DOHH2 (cell line): ENCODE measurements at regions not wholly inside any gene's neighbourhood (a gene's known extent, or its start where the extent isn't known, plus 50 kb on each side); places are given as distances from the start of the nearest gene placed in this dataset.

Experiments
- H3F3A ChIP-seq: fragments of 200-600 bp; sonication (generic), shearing (Covaris generic); 2 replicates; pipeline ENCODE4 v1.6.0; 2016; ENCODE audit warnings: antibody characterized with exemption, mild to moderate bottlenecking; ENCODE audit not compliant: control insufficient read depth, insufficient read depth
- H3K27ac ChIP-seq: fragments of 200-600 bp; sonication (generic); 2 replicates; pipeline ENCODE4 v1.5.1; 2014; ENCODE audit warnings: low read depth, mild to moderate bottlenecking, low read length, moderate library complexity
- H3K27me3 ChIP-seq: fragments of 200-600 bp; sonication (generic); 2 replicates; pipeline ENCODE4 v1.6.1; 2014; ENCODE audit warnings: mild to moderate bottlenecking, low read length, mixed read lengths; ENCODE audit not compliant: control insufficient read depth
- H3K36me3 ChIP-seq: fragments of 200-600 bp; sonication (generic); 2 replicates; pipeline ENCODE4 v1.6.1; 2014; ENCODE audit warnings: mild to moderate bottlenecking, low read length, moderate library complexity, mixed read lengths; ENCODE audit not compliant: control insufficient read depth
- H3K4me1 ChIP-seq: fragments of 200-600 bp; sonication (generic); 2 replicates; pipeline ENCODE4 v1.6.1; 2014; ENCODE audit warnings: mild to moderate bottlenecking, low read length, mixed read lengths; ENCODE audit not compliant: control insufficient read depth
- H3K4me2 ChIP-seq: fragments of 200-600 bp; sonication (generic); 2 replicates; pipeline ENCODE4 v1.6.0; 2014; ENCODE audit warnings: mild to moderate bottlenecking, low read length, moderate library complexity
- H3K4me3 ChIP-seq: fragments of 200-600 bp; sonication (generic); 2 replicates; pipeline ENCODE4 v1.5.1; 2014; ENCODE audit warnings: mild to moderate bottlenecking, low read length, mixed read lengths
- H3K79me2 ChIP-seq: fragments of 200-600 bp; sonication (generic); 2 replicates; pipeline ENCODE4 v1.6.1; 2014; ENCODE audit warnings: mild to moderate bottlenecking, low read length, mixed read lengths; ENCODE audit not compliant: control insufficient read depth
- H3K9me2 ChIP-seq: fragments of 200-600 bp; sonication (generic); replicated peaks from 2 replicates; pipeline ENCODE4 v1.6.1; 2014; ENCODE audit warnings: mild to moderate bottlenecking, low read length, mixed read lengths; ENCODE audit not compliant: control insufficient read depth
- H3K9me3 ChIP-seq: fragments of 200-600 bp; sonication (generic); 2 replicates; pipeline ENCODE4 v1.6.1; 2014; ENCODE audit warnings: antibody characterized with exemption, low read length, mixed read lengths; ENCODE audit not compliant: control insufficient read depth, insufficient read depth
- H4K20me1 ChIP-seq: fragments of 200-600 bp; sonication (generic); 2 replicates; pipeline ENCODE4 v1.6.0; 2014; ENCODE audit warnings: low read depth, mild to moderate bottlenecking, antibody characterized with exemption, low read length, moderate library complexity; ENCODE audit not compliant: control insufficient read depth, insufficient read depth
- EZH2phosphoT487 ChIP-seq: fragments of 200-600 bp; sonication (generic); IDR thresholded peaks from 2 replicates; pipeline ENCODE4 v1.6.1; 2017; ENCODE audit warnings: borderline replicate concordance, mild to moderate bottlenecking, antibody characterized with exemption, low read length, moderate library complexity, mixed read lengths
- TF ChIP-seq, protein P1 (sequence below): fragments of 200-600 bp; sonication (generic); IDR thresholded peaks from one replicate; pipeline ENCODE4 v1.5.1; 2014; ENCODE audit warnings: antibody characterized with exemption, mild to moderate bottlenecking, low read depth, low read length; ENCODE audit not compliant: poor library complexity, severe bottlenecking

DNA sequence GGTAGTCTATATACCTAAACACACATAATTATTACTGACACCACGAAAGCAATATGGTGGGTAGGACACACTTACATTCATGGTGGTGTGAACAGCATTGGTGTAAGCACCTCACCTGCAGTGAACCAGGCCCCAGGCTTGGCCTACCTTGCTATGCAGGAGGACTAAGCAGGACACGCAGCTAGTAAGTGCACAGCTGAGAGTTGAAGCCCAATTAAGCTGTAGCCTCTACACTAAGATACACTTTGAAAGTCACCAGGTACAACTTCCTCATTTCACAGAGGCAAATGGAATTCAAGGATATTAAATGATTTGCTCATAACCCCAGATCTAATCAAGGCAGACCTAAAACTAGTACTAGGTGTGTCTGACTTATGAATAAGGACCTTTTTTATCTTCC lies 145.8 kb upstream of the PAPPA start:
- Histone ChIP-seq H3K27ac (no peak overlapping the region), H3K4me1 (no peaks in the 10 kb centered on the region), H3K4me3 (no peak overlapping the region), H3K9me3 (no peaks in the 10 kb centered on the region), H3K36me3 (no peaks in the 10 kb centered on the region), H3K4me2 (no peak overlapping the region), H3K27me3 (no peaks in the 10 kb centered on the region), H3F3A (no peaks in the 10 kb centered on the region), H4K20me1 (no peaks in the 10 kb centered on the region), H3K79me2 (no peaks in the 10 kb centered on the region), H3K9me2 (no peaks in the 10 kb centered on the region)
- TF ChIP-seq EZH2phosphoT487: no peak
- TF ChIP-seq, protein P1, sequence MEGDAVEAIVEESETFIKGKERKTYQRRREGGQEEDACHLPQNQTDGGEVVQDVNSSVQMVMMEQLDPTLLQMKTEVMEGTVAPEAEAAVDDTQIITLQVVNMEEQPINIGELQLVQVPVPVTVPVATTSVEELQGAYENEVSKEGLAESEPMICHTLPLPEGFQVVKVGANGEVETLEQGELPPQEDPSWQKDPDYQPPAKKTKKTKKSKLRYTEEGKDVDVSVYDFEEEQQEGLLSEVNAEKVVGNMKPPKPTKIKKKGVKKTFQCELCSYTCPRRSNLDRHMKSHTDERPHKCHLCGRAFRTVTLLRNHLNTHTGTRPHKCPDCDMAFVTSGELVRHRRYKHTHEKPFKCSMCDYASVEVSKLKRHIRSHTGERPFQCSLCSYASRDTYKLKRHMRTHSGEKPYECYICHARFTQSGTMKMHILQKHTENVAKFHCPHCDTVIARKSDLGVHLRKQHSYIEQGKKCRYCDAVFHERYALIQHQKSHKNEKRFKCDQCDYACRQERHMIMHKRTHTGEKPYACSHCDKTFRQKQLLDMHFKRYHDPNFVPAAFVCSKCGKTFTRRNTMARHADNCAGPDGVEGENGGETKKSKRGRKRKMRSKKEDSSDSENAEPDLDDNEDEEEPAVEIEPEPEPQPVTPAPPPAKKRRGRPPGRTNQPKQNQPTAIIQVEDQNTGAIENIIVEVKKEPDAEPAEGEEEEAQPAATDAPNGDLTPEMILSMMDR: no peak

DNA sequence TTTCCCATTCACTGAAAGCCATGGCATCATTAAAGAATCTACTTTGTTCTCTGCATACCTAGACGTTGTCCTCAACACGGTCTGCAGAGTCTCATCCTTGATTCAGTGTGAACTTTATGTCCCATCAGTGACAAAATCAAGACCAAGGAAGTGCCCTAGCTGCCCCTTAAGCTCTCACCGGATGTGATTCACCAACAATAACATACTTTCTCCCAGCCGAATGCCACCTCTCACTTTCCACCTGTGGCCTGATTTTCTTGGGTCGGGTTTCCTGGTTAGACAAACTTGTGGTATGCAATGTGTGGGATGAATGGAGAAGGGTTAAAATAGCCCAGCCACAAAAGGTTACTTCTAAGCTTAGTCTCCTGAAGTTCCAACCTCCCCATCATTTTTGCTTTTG lies 145.3 kb upstream of the PAPPA start:
- Histone ChIP-seq H3F3A (no peaks in the 10 kb centered on the region), H3K9me3 (no peaks in the 10 kb centered on the region), H3K27me3 (no peaks in the 10 kb centered on the region), H3K4me1 (no peaks in the 10 kb centered on the region), H3K9me2 (no peaks in the 10 kb centered on the region), H3K4me2 (no peak overlapping the region), H3K79me2 (no peaks in the 10 kb centered on the region), H3K4me3 (no peak overlapping the region), H3K36me3 (no peaks in the 10 kb centered on the region), H3K27ac (no peak overlapping the region), H4K20me1 (no peaks in the 10 kb centered on the region)
- TF ChIP-seq EZH2phosphoT487: no peak
- TF ChIP-seq, protein P1: no peak

DNA sequence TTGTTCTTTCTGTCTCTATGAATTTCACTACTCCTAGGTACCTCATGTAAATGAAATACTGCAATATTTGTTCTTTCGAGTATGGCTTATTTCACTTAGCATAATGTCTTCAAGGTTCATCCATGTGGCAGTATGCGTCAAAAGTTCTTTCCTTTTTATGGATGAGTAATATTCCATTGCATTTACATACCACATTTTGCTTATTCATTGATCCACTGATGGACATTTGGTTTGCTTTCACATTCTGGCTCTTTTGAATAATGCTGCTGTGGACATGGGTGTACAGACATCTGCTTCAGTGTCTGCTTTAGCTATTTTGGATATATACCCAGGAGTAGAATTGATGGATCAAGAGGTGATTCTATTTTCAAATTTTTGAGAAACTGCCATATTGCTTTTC lies 144.2 kb upstream of the PAPPA start:
- Histone ChIP-seq H3K9me2 (no peaks in the 10 kb centered on the region), H3K4me3 (no peak overlapping the region), H3K4me1 (no peaks in the 10 kb centered on the region), H3K36me3 (no peaks in the 10 kb centered on the region), H4K20me1 (no peaks in the 10 kb centered on the region), H3K27ac (no peak overlapping the region), H3K79me2 (no peaks in the 10 kb centered on the region), H3F3A (no peaks in the 10 kb centered on the region), H3K27me3 (no peaks in the 10 kb centered on the region), H3K9me3 (no peaks in the 10 kb centered on the region), H3K4me2 (no peak overlapping the region)
- TF ChIP-seq, protein P1: no peak
- no peak for TF ChIP-seq EZH2phosphoT487

DNA sequence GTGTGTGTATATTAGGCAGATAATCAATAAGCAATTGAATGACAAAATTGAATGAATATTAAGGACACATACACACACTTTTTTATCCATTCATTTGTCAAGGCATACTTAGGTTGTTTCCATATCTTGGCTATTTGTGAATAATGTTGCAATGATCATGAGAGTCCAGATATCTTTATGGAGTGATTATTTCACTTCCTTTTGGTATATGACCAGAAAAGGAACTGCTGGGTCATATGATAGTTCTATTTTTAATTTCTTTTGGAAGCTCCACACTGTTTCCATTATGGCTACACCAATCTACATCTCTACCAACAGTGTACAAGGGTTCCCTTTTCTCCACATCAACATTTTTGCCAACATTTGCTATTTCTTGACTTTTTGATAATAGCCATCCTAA lies 137.7 kb upstream of the PAPPA start:
- Histone ChIP-seq H3K9me2 (no peaks in the 10 kb centered on the region), H3K4me3 (no peak overlapping the region), H3K4me2 (no peak overlapping the region)

More for the DNA sequence above, 137.7 kb upstream of the PAPPA start:
- Histone ChIP-seq H4K20me1 (no peaks in the 10 kb centered on the region), H3K4me1 (no peaks in the 10 kb centered on the region), H3K36me3 (no peaks in the 10 kb centered on the region), H3F3A (no peaks in the 10 kb centered on the region), H3K9me3 (no peaks in the 10 kb centered on the region), H3K27ac (no peak overlapping the region), H3K27me3 (no peaks in the 10 kb centered on the region), H3K79me2 (no peaks in the 10 kb centered on the region)
- no peak for TF ChIP-seq EZH2phosphoT487
- TF ChIP-seq, protein P1: no peak
